ENCODE measurements at regions not wholly inside any gene's neighbourhood (a gene's known extent, or its start where the extent isn't known, plus 50 kb on each side); places are given as distances from the start of the nearest gene placed in this dataset.

DNA sequence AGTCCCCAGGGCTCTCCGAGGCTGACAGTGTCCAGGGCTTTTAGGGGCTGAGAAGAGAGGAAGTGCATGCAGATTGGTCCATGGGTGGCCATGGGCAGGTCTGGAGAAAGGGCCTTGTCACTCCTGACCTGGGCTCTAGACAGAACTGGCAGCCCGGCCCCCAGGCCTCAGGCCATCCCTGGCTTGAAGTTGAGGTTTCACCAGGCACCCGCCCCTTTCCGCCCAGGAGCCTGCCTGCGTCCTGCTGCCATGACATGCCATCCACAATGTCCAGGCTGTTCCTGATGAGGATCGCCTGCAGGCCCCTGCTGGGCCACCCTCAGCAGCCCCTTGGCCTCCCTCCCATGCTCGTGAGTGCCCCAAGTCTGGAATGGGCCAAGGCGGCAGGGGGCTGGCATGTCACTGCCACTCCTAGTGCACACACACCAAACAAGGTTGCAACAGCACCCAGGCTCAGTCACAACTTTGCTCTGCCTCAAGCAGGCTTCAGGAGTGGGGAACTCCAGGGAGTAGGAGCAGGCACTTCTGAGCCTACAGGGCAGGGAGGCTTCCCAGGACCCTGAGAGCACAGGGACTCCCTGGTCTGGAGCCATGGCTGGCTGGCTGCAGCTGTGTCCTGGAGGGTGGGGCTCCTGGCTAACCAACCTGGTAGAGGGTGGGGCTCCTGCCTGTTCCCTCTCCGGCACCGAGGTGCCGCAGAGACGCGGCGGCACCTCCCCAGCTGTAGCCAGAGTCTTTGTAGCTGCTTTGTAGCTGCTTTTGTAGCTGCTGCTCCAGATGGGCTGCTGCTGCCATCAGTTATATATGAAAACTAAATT is 1457.1 kb upstream of the GBE1 start:
- TF ChIP-seq, protein P1, sequence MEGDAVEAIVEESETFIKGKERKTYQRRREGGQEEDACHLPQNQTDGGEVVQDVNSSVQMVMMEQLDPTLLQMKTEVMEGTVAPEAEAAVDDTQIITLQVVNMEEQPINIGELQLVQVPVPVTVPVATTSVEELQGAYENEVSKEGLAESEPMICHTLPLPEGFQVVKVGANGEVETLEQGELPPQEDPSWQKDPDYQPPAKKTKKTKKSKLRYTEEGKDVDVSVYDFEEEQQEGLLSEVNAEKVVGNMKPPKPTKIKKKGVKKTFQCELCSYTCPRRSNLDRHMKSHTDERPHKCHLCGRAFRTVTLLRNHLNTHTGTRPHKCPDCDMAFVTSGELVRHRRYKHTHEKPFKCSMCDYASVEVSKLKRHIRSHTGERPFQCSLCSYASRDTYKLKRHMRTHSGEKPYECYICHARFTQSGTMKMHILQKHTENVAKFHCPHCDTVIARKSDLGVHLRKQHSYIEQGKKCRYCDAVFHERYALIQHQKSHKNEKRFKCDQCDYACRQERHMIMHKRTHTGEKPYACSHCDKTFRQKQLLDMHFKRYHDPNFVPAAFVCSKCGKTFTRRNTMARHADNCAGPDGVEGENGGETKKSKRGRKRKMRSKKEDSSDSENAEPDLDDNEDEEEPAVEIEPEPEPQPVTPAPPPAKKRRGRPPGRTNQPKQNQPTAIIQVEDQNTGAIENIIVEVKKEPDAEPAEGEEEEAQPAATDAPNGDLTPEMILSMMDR (IDR thresholded peaks at IDR 0.05) = no peak
- TF ChIP-seq POLR2A (IDR thresholded peaks at IDR 0.05) = no peak

All from Peyer's patch (tissue), 4 donors.